HUES64 (cell line): ENCODE measurements at regions not wholly inside any gene's neighbourhood (a gene's known extent, or its start where the extent isn't known, plus 50 kb on each side); places are given as distances from the start of the nearest gene placed in this dataset.
"Not testable (repeated sequence)": the region's sequence is repeated elsewhere in the genome, so short reads cannot be mapped to it uniquely, and the experiment has no call there.

ENCODE experiments used
- H3K27ac ChIP-seq: 2 replicates; pipeline ENCODE4 v1.7.0; 2013; ENCODE audit warnings: low read depth, low read length, inconsistent platforms
- H3K27me3 ChIP-seq: 2 replicates; pipeline ENCODE4 v1.6.1; 2013; ENCODE audit warnings: mild to moderate bottlenecking, low read length; ENCODE audit not compliant: insufficient read depth
- H3K36me3 ChIP-seq: 2 replicates; pipeline ENCODE4 v1.6.1; 2013; ENCODE audit warnings: mild to moderate bottlenecking, low read length; ENCODE audit not compliant: insufficient read depth
- H3K4me1 ChIP-seq: 2 replicates; pipeline ENCODE4 v1.6.1; 2013; ENCODE audit warnings: mild to moderate bottlenecking, low read length, moderate library complexity; ENCODE audit not compliant: insufficient read depth
- H3K4me3 ChIP-seq: 2 replicates; pipeline ENCODE4 v1.5.1; 2013; ENCODE audit warnings: mild to moderate bottlenecking, low read length, moderate library complexity
- H3K9ac ChIP-seq: 2 replicates; pipeline ENCODE4 v1.6.1; 2013; ENCODE audit warnings: mild to moderate bottlenecking, low read depth, low read length
- H3K9me3 ChIP-seq: 2 replicates; pipeline ENCODE4 v1.6.1; 2013; ENCODE audit warnings: low read depth, low read length; ENCODE audit not compliant: insufficient read depth
- WGBS: fragments of 150-250, 120-280 bp; methylation state at CpG from one replicate; pipeline ENCODE4 v1.1.7; 2013; ENCODE audit warnings: missing lambda C conversion rate; 5-methylcytosine and 5-hydroxymethylcytosine counted together

DNA sequence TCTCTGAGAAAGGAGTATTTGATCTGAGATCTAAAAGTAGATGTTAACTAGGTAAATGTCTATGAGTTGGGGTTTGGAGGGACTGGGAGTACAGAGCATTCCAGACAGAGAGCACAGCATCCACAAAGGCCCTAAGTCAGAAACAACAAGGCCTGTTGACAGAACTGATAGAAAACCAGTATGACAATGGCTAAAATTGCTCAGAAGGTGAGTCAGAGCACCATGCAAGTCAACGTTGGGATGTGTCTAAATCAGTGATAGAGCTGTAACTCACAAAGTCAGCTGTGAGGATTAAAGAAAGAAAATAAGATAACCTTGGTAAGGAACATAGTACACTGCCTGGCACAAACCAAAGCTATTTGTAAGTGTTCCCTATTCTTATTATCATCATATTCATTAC is 124.0 kb downstream of the CETN3 start:
- H3K4me1 ChIP-seq, result no peaks in the 10 kb centered on the region
- H3K9ac ChIP-seq, result no peak overlapping the region
- H3K27ac ChIP-seq, result no peak overlapping the region
- H3K9me3 ChIP-seq, result no peaks in the 10 kb centered on the region
- H3K27me3 ChIP-seq, result no peaks in the 10 kb centered on the region
- 77% methylated on average over 1 of the region's 1 CpG for WGBS
- H3K36me3 ChIP-seq, result no peaks in the 10 kb centered on the region
- H3K4me3 ChIP-seq, result no peak overlapping the region

DNA sequence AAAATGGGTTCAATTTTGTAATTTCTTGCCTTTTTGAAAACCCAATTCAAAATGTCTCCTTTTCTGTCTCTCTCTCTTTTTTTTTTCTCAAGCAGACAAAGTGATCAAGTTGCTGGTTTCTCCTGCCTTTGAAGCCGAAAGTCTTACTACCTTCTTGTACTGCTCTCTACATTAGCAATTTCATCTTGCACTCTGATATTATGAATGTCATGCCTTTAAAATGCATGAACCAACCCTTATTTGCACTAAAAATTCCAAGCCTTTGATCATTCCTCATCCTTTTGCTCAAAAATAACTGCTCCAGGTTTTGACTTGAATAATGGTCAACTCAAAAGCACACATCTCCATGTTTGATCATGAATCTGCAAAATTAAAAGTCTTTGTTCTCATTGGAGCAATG is 125.2 kb downstream of the CETN3 start:
- H3K9ac ChIP-seq, result no peak overlapping the region
- H3K36me3 ChIP-seq, result no peaks in the 10 kb centered on the region
- no peaks in the 10 kb centered on the region for H3K9me3 ChIP-seq
- no peaks in the 10 kb centered on the region for H3K27me3 ChIP-seq
- H3K4me1 ChIP-seq, result peaks cover 1% of the 10 kb centered on the region; the same call in 1 of the 2 replicates
- no peak overlapping the region for H3K27ac ChIP-seq
- H3K4me3 ChIP-seq, result no peak overlapping the region
- WGBS, result 100% methylated on average over 1 of the region's 1 CpG

DNA sequence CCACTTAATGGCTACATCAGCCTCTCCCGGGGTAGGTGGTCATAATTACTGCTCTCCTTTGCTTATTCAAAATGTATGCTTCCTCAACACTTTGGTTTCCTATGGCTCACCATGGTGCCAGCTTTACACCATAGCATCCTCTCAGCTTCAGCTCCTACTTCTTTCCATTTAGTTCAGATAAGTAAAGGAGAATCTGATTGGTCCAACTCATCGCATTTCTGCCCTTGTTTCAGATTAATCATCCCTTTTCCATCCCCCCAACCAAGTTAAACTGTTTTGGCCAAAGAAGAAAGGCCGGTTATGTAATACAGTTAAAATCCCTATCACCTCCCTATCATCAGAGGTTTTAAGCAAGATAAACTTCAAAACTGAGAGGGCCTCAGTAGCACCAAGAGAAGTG is 130.5 kb downstream of the CETN3 start:
- no peak overlapping the region for H3K27ac ChIP-seq

DNA sequence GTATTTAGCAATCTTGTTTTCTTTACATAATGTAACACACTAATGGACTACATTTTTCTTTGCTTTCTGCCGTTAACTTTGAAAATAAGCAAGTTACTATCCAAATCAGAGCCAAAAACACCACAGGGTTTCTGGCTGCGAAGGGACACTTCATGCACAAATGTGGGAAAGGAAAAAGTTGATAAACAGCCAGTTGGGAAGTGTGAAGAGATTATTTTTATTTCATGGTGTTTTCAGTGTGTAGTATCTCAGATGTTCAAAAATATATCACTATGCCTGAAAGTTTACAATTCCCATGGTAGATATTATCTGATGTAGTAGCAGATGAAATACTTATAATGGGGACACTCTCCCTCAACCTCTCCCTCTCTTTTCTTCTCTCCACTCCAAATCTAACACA is 135.3 kb downstream of the CETN3 start:
- Histone ChIP-seq H3K36me3 (no peaks in the 10 kb centered on the region), H3K4me1 (peaks cover 5% of the 10 kb centered on the region; the same call in 1 of the 2 replicates), H3K27me3 (no peaks in the 10 kb centered on the region), H3K9me3 (no peaks in the 10 kb centered on the region), H3K9ac (no peak overlapping the region), H3K4me3 (no peak overlapping the region), H3K27ac (no peak overlapping the region)
- 93% methylated on average over 2 of the region's 2 CpGs for WGBS

More for the DNA sequence above, 130.5 kb downstream of the CETN3 start:
- Histone ChIP-seq H3K9me3 (no peaks in the 10 kb centered on the region), H3K9ac (no peak overlapping the region), H3K4me1 (peaks cover 8% of the 10 kb centered on the region; the same call in 1 of the 2 replicates), H3K27me3 (no peaks in the 10 kb centered on the region), H3K36me3 (no peaks in the 10 kb centered on the region), H3K4me3 (no peak overlapping the region)
- WGBS, result 83% methylated on average over 3 of the region's 3 CpGs

DNA sequence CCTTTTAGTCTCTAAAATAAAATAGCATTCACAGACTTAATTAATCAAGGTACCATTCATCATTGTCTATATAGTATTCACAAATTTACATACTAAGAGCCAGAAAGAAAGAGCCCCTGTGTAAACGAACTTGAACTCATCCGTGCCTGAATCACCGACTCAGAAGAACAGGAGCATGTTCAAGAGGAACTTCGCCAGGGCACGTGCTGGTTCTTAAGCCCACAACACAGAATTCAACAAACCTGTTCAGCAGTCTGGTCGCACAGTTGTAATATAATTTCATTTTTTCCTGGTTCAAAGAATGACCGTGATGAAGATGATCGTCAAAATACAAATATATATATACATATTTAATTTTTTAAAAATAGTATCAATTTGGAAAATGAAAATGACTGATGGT is 141.9 kb downstream of the CETN3 start:
- no peaks in the 10 kb centered on the region for H3K9me3 ChIP-seq
- no peak overlapping the region for H3K9ac ChIP-seq
- H3K27ac ChIP-seq, result no peak overlapping the region
- no peaks in the 10 kb centered on the region for H3K36me3 ChIP-seq
- no peaks in the 10 kb centered on the region for H3K27me3 ChIP-seq
- WGBS, result 91% methylated on average over 6 of the region's 8 CpGs
- H3K4me3 ChIP-seq, result no peak overlapping the region
- peaks cover 5% of the 10 kb centered on the region; the same call in 1 of the 2 replicates for H3K4me1 ChIP-seq

DNA sequence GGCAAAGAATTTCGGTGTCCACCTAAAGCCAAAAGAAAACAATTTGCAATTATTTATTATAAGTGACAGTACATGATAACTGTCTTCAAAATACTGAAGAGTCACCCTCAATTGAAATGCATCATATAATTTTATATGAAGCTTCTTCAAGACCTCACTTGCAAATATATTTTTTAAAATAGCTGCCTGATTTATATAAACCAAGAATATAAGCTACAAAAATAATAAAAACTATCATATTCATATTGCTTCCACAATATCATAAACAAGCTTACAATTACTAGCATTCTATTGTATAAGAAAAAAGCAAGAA is 144.1 kb downstream of the CETN3 start:
- peaks cover 5% of the 10 kb centered on the region; the same call in 1 of the 2 replicates for H3K4me1 ChIP-seq
- H3K36me3 ChIP-seq, result no peaks in the 10 kb centered on the region
- WGBS, result 0% methylated on average over 1 of the region's 1 CpG
- no peaks in the 10 kb centered on the region for H3K9me3 ChIP-seq
- H3K27ac ChIP-seq, result no peak overlapping the region
- no peaks in the 10 kb centered on the region for H3K27me3 ChIP-seq
- H3K9ac ChIP-seq, result no peak overlapping the region
- no peak overlapping the region for H3K4me3 ChIP-seq

DNA sequence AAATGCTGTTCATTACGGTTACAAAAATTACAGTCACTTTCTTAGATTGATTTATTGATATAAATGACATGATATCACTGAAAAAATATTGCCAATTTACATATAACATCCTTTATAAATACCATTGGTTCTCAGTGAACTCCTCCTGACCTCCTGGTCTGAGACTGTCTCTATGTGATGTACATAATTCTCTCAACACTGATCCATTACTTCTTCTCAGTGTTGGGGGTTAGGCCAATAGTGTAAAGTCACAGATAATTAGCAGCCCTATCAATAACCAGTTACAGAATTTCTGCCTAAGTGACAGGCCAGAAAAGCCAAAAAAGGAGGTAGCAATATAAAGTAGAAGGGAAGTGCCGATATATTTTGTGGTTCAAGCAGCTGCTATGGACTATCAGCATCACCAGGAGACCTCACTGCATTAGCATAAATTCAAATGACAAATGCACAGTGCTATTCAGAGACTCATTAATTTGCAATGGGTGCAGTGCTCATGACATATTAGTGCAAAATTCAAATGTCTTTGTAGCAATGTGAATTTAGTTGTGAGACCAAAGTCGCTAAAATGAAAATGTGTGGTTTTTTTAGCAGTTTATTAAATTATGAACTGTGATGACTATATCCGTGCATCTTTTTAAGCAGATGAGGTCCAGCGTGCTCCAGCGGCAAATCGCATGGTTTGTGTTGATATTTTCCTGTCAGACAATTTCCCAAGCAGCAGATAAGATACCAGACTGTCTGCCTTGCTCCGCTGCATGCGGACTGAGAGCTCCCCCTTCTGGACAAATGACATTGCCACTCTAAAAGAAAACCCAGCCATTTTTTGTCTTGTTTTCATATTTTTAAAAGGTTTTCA is 144.6 kb downstream of the CETN3 start:
- Histone ChIP-seq H3K9ac (no peak overlapping the region), H3K27me3 (no peaks in the 10 kb centered on the region), H3K4me3 (no peak overlapping the region), H3K36me3 (no peaks in the 10 kb centered on the region), H3K4me1 (peaks cover 5% of the 10 kb centered on the region; the same call in 1 of the 2 replicates), H3K9me3 (no peaks in the 10 kb centered on the region), H3K27ac (no peak overlapping the region)
- 24% methylated on average over 8 of the region's 9 CpGs for WGBS

DNA sequence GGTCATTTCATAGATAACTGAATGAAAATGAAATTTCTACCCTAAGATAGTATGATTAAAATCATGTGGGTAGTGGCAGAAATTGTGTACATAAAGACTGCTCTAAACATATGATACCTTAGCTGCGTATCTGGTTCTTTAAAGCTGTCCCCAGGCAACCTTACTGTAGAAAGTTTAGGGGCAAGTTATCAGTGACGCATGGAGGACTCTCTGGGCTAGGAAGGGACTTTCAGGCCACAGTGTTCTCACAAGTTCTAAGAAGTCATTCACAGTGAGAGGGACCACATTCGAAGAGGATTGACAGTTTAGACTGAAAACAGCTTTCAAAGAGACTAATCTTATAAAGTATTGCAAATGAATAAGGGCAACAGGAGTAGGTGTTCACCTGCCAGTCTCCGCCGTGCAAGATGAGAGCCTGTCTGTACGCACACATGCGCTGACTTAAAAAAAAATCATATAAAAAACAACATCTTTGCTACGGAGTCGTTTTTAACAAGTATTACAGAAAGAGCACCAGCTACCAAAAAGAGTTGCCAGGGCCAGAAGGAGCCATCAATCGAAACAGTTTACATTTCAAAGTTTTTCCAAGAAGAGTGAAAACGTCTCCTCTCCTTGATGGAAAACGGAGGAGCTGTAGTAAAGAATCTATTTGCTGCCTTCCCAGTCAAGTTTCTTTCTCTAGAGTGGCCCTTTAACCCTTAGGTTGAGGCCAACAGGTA is 146.3 kb downstream of the CETN3 start:
- H3K4me3 ChIP-seq, result no peak overlapping the region
- WGBS, result 86% methylated on average over 12 of the region's 12 CpGs
- H3K36me3 ChIP-seq, result no peaks in the 10 kb centered on the region
- peaks cover 5% of the 10 kb centered on the region; the same call in 1 of the 2 replicates for H3K4me1 ChIP-seq
- H3K9ac ChIP-seq, result no peak overlapping the region
- no peaks in the 10 kb centered on the region for H3K9me3 ChIP-seq
- no peaks in the 10 kb centered on the region for H3K27me3 ChIP-seq
- H3K27ac ChIP-seq, result no peak overlapping the region

DNA sequence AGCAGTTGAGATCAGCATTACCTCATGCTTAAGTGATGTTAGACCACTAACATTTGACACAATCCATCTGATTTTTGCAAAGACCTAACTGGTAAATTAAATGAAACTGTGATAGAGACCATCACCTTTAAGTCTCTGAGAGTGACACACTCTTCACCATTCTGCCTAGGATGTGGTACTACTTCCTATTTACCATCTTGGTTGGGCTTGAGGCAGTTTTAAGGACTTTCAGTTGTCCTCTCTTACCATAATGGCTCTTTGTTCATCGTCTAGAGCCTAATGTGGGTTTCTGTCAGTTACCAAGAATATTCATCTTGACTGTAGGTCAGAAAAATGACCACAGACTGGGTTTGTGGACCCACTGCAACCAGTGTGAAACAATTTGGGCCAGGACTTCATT is 158.1 kb downstream of the CETN3 start:
- Histone ChIP-seq H3K4me1 (peaks cover 13% of the 10 kb centered on the region), H3K9ac (no peak overlapping the region), H3K9me3 (no peaks in the 10 kb centered on the region), H3K27me3 (no peaks in the 10 kb centered on the region), H3K27ac (no peak overlapping the region), H3K36me3 (no peaks in the 10 kb centered on the region), H3K4me3 (no peak overlapping the region)
- 100% methylated on average over 1 of the region's 1 CpG for WGBS

DNA sequence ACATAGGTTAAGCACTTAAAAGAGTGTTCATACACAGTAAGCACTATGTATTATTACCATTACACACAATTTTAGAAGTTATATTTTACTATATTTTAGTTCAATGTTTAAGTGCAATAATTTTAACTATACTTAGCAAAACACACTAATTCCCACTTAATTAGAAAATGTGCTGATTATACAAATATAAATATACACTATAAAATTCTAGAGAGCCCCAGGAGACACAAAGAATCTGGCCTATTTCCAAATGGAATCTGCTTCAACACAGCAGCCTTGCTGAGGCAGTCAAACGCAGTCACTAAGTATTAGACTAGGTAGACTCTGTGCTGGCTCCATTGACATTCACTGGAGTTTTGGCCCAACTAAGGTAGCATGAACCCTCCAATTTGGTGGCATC is 160.9 kb downstream of the CETN3 start:
- 94% methylated on average over 1 of the region's 1 CpG for WGBS
- Histone ChIP-seq H3K9ac (no peak overlapping the region), H3K27ac (no peak overlapping the region), H3K36me3 (no peaks in the 10 kb centered on the region), H3K27me3 (no peaks in the 10 kb centered on the region), H3K4me3 (no peak overlapping the region), H3K9me3 (no peaks in the 10 kb centered on the region), H3K4me1 (peaks cover 4% of the 10 kb centered on the region)

DNA sequence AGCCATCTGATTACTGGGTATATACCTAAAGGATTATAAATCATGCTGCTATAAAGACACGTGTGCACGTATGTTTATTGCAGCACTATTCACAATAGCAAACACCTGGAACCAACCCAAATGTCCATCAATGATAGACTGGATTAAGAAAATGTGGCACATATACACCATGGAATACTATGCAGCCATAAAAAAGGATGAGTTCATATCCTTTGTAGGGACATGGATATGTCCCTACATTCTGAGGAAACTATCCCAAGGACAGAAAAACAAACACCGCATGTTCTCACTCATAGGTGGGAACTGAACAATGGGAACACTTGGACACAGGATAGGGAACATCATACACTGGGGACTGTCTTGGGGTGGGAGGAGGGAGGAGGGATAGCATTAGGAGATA is 165.7 kb downstream of the CETN3 start:
- H3K4me3 ChIP-seq, H3K9ac ChIP-seq, H3K27ac ChIP-seq, H3K4me1 ChIP-seq, H3K27me3 ChIP-seq, H3K36me3 ChIP-seq, H3K9me3 ChIP-seq: not testable (repeated sequence)
- WGBS, result 99% methylated on average over 3 of the region's 3 CpGs
